ENCODE measurements at regions not wholly inside any gene's neighbourhood (a gene's known extent, or its start where the extent isn't known, plus 50 kb on each side); places are given as distances from the start of the nearest gene placed in this dataset.

GRCh38 chr18:56278421-56279003 lies 359.9 kb downstream of the TXNL1 start:
- no peak for TF ChIP-seq CTCF (IDR thresholded peaks at IDR 0.05)
- TF ChIP-seq POLR2A (IDR thresholded peaks at IDR 0.05), result no peak
- TF ChIP-seq POLR2AphosphoS5 (IDR thresholded peaks at IDR 0.05), result no peak
- TF ChIP-seq EP300 (IDR thresholded peaks at IDR 0.05), result no peak

Measured in sigmoid colon (tissue), 4 donors.